OCI-LY3 (cell line): ENCODE measurements at regions not wholly inside any gene's neighbourhood (a gene's known extent, or its start where the extent isn't known, plus 50 kb on each side); places are given as distances from the start of the nearest gene placed in this dataset.

Source experiments
- EZH2phosphoT487 ChIP-seq: fragments of 200-600 bp; shearing (Covaris generic); IDR thresholded peaks from 2 replicates; pipeline ENCODE4 v1.6.1; 2018; ENCODE audit warnings: antibody characterized with exemption, mixed run types, low read depth
- TF ChIP-seq, protein P1 (sequence below): fragments of 200-600, 300-600 bp; sonication (generic); IDR thresholded peaks from 2 replicates; pipeline ENCODE4 v1.5.1; 2014; ENCODE audit warnings: antibody characterized with exemption, low read length, low read depth

DNA sequence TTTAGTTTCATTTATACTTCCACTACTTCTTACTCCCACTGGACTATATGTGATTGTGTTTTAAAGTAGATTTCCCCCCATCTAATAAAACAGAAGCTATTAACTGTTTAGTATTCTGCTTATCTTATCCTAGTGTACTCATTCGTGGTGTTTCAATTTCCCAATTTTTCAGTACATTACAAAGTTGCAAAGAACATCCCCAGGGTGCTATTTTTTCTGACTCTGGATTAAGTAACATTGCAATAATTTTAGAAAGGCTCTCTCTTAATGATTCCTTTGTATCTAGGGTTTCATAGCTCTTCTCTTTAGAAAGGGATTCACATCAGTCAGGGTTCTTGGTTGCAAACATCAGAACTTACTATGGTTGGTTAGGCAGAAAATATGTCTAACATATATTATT, 317.9 kb upstream of the DIPK2B start:
- TF ChIP-seq, protein P1, sequence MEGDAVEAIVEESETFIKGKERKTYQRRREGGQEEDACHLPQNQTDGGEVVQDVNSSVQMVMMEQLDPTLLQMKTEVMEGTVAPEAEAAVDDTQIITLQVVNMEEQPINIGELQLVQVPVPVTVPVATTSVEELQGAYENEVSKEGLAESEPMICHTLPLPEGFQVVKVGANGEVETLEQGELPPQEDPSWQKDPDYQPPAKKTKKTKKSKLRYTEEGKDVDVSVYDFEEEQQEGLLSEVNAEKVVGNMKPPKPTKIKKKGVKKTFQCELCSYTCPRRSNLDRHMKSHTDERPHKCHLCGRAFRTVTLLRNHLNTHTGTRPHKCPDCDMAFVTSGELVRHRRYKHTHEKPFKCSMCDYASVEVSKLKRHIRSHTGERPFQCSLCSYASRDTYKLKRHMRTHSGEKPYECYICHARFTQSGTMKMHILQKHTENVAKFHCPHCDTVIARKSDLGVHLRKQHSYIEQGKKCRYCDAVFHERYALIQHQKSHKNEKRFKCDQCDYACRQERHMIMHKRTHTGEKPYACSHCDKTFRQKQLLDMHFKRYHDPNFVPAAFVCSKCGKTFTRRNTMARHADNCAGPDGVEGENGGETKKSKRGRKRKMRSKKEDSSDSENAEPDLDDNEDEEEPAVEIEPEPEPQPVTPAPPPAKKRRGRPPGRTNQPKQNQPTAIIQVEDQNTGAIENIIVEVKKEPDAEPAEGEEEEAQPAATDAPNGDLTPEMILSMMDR: no peak
- no peak for TF ChIP-seq EZH2phosphoT487
